ENCODE measurements at regions not wholly inside any gene's neighbourhood (a gene's known extent, or its start where the extent isn't known, plus 50 kb on each side); places are given as distances from the start of the nearest gene placed in this dataset.

- TF ChIP-seq POLR2A (IDR thresholded peaks at IDR 0.05) = no peak
- no peak for TF ChIP-seq CTCF (IDR thresholded peaks at IDR 0.05)
Observed at GRCh38 chr15:81589671-81590070, 215.7 kb upstream of the TMC3 start.

Measured in esophagus squamous epithelium (tissue), 4 donors.